ENCODE measurements at regions not wholly inside any gene's neighbourhood (a gene's known extent, or its start where the extent isn't known, plus 50 kb on each side); places are given as distances from the start of the nearest gene placed in this dataset.

GRCh38 chr5:74030821-74031220 lies 404.8 kb downstream of the ARHGEF28 start:
- ChIA-PET RAD21 (ENCODE audit: low non-redundant PET in 1 of 2, low total read pairs in 2 of 2, uncharacterized antibody in 2 of 2, unreplicated experiment in 2 of 2) (interaction anchor here in 1 of 2 experiments (0.6 kb wide), 1 partner anchor 57 kb away, joined by 3 read pairs; no protein-coding TSS in a partner anchor), CTCF (no interaction called here), POLR2A (no interaction called here)
- Histone ChIP-seq H3K4me2 (ENCODE audit: low read length) (no peak overlapping the region), H3K27ac (ENCODE audit: low read depth, low read length) (no peak overlapping the region), H4K20me1 (ENCODE audit: insufficient read depth) (no peaks in the 10 kb centered on the region), H3K4me1 (ENCODE audit: control insufficient read depth in 1 of 2, insufficient read depth in 2 of 2, low read length in 2 of 2) (peaks cover 24 to 30% of the 10 kb centered on the region in 2 experiments), H3K79me2 (ENCODE audit: insufficient read depth, low read length) (no peaks in the 10 kb centered on the region), H3K9me3 (ENCODE audit: control insufficient read depth in 1 of 2, insufficient read depth in 1 of 2, low read depth in 1 of 2, low read length in 2 of 2) (no peaks in the 10 kb centered on the region), H3K36me3 (ENCODE audit: control insufficient read depth in 1 of 2, insufficient read depth in 2 of 2, low read length in 2 of 2) (no peaks in the 10 kb centered on the region), H3K27me3 (ENCODE audit: insufficient read depth, low read length) (0 out of 2 replicates have a peak, but pooled peaks cover 8% of the 10 kb centered on the region), H3K9ac (ENCODE audit: low read length) (no peak overlapping the region), H3K4me3 (replicated peaks in 1 of 2; ENCODE audit: low read depth in 1 of 2, low read length in 2 of 2) (no peak overlapping the region), H3K9me2 (ENCODE audit: insufficient read depth) (no peaks in the 10 kb centered on the region), H2AFZ (ENCODE audit: low read depth, low read length, poor library complexity, severe bottlenecking) (no peak overlapping the region)
- intact Hi-C loops (cut with micrococcal nuclease): no loop called here
- DNase-seq (ENCODE audit: low read depth, low spot score) (no peak), ATAC-seq (no peak)
- BruUV-seq (replicated peaks): no TSS peak
- TF ChIP-seq EZH2phosphoT487 (IDR thresholded peaks at IDR 0.05; ENCODE audit: borderline replicate concordance): no peak
- TF ChIP-seq CTCF (IDR thresholded peaks at IDR 0.05 in 2 of 3, conservative IDR thresholded peaks at IDR 0.05 in 1 of 3; ENCODE audit: borderline replicate concordance in 1 of 3, insufficient read depth in 1 of 3, low read depth in 2 of 3, low read length in 2 of 3): no peak
- no peak for TF ChIP-seq SIN3A (IDR thresholded peaks at IDR 0.05; ENCODE audit: low read depth)
- no peak for TF ChIP-seq POLR2AphosphoS5 (IDR thresholded peaks at IDR 0.05; ENCODE audit: low read depth, low read length)
- no peak for TF ChIP-seq CBX3 (IDR thresholded peaks at IDR 0.05; ENCODE audit: low read depth)
- TF ChIP-seq RAD21 (IDR thresholded peaks at IDR 0.05; ENCODE audit: low read depth): no peak
- no peak for TF ChIP-seq ZNF274 (IDR thresholded peaks at IDR 0.05; ENCODE audit: low read depth, low read length)
- TF ChIP-seq, protein P1, sequence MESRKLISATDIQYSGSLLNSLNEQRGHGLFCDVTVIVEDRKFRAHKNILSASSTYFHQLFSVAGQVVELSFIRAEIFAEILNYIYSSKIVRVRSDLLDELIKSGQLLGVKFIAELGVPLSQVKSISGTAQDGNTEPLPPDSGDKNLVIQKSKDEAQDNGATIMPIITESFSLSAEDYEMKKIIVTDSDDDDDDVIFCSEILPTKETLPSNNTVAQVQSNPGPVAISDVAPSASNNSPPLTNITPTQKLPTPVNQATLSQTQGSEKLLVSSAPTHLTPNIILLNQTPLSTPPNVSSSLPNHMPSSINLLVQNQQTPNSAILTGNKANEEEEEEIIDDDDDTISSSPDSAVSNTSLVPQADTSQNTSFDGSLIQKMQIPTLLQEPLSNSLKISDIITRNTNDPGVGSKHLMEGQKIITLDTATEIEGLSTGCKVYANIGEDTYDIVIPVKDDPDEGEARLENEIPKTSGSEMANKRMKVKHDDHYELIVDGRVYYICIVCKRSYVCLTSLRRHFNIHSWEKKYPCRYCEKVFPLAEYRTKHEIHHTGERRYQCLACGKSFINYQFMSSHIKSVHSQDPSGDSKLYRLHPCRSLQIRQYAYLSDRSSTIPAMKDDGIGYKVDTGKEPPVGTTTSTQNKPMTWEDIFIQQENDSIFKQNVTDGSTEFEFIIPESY (IDR thresholded peaks at IDR 0.05; ENCODE audit: extremely low read depth, insufficient replicate concordance, low read length): no peak
- no peak for TF ChIP-seq SP1 (IDR thresholded peaks at IDR 0.05; ENCODE audit: low read depth)
- no peak for TF ChIP-seq SRF (IDR thresholded peaks at IDR 0.05; ENCODE audit: low read depth)
- no peak for TF ChIP-seq ZFX (IDR thresholded peaks at IDR 0.05)
